ENCODE measurements at regions not wholly inside any gene's neighbourhood (a gene's known extent, or its start where the extent isn't known, plus 50 kb on each side); places are given as distances from the start of the nearest gene placed in this dataset.

DNA sequence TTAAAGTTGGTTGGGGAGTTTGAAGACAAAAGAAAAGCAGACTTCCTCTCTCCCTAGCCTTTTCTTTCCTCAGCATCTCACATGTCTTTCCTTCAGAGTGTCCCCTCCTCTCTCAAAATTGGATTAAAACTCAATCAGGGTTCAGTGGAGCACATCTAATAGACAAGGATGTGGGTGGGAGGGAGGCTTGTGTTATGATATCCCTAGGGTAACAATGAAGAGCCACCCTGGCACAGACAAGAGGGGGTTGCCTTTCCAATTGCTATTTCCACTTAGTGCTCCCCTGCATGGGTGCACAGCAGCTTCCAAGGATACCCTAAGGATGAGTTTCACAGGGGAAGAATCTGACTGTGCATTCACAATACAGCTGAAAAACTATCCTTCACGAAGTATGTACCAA, 585.2 kb upstream of the C9orf72 start:
- H3K4me3 ChIP-seq (replicated peaks; ENCODE audit: low read depth, low read length): no peak overlapping the region
- TF ChIP-seq, protein P1, sequence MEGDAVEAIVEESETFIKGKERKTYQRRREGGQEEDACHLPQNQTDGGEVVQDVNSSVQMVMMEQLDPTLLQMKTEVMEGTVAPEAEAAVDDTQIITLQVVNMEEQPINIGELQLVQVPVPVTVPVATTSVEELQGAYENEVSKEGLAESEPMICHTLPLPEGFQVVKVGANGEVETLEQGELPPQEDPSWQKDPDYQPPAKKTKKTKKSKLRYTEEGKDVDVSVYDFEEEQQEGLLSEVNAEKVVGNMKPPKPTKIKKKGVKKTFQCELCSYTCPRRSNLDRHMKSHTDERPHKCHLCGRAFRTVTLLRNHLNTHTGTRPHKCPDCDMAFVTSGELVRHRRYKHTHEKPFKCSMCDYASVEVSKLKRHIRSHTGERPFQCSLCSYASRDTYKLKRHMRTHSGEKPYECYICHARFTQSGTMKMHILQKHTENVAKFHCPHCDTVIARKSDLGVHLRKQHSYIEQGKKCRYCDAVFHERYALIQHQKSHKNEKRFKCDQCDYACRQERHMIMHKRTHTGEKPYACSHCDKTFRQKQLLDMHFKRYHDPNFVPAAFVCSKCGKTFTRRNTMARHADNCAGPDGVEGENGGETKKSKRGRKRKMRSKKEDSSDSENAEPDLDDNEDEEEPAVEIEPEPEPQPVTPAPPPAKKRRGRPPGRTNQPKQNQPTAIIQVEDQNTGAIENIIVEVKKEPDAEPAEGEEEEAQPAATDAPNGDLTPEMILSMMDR (IDR thresholded peaks at IDR 0.05; ENCODE audit: low read length, missing control alignments): no peak
- DNase-seq (ENCODE audit: low read depth): no peak

DNA sequence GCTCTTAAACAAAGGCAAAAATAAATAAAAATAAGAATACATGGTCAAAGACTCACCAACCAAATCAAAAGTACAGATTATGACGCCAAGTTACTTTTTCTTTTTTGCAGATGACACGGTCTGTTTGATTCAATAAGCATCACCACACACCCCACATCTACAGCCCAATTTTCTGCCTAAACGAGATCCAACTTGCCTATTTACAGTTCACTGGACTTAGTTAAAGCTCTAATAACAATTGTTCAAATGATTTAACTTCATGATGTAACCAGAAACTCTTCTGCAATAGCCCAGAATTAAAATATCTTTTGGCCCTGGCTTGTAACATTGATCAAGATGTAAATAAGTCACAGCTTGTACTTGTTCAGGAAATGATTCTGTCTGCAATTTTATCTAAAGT, 590.3 kb upstream of the C9orf72 start:
- no peak for DNase-seq (ENCODE audit: low read depth)
- no peak overlapping the region for H3K4me3 ChIP-seq (replicated peaks; ENCODE audit: low read depth, low read length)
- TF ChIP-seq, protein P1 (IDR thresholded peaks at IDR 0.05; ENCODE audit: low read length, missing control alignments): no peak

DNA sequence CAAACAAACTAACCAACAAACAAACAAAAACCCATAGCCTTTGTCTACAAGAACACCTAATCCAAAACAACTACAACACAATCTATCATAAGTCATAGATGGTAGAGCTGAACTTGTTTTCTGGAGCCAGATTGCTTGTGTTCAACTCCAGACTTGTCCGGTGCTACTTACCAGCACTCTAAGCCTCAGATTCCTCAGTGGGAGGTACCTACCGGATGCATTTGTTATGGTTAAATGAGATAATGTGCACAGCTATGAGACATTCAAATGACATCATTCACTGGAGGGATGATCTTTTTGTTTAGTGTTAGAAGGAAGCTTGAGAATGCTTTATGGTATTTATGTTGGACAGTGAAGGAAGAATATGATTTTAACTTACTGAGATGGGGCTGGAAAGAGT, 592.9 kb upstream of the C9orf72 start:
- TF ChIP-seq, protein P1 (IDR thresholded peaks at IDR 0.05; ENCODE audit: low read length, missing control alignments): no peak

DNA sequence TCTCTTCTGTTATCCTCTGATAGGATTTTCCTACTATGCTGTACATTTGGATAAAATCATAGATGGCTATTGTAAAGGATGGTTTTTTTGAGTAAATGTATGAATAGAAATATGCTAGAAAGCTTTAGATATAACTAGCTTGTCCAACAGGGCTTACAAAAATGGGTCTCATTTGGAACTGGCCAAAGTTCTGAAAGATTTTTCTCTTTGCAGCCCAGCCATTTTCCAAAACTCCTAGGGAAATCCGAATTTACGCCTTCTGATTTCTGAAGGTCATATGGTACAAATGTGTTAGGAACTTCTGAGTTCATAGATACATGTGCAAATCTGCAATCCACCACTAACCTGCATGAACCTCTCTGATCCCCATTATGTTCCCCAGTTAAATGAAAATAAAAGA, 603.9 kb upstream of the C9orf72 start:
- no peak overlapping the region for H3K4me3 ChIP-seq (replicated peaks; ENCODE audit: low read depth, low read length)
- DNase-seq (ENCODE audit: low read depth): no peak
- TF ChIP-seq, protein P1 (IDR thresholded peaks at IDR 0.05; ENCODE audit: low read length, missing control alignments): no peak

More for the DNA sequence above, 592.9 kb upstream of the C9orf72 start:
- DNase-seq (ENCODE audit: low read depth): no peak
- no peak overlapping the region for H3K4me3 ChIP-seq (replicated peaks; ENCODE audit: low read depth, low read length)

DNA sequence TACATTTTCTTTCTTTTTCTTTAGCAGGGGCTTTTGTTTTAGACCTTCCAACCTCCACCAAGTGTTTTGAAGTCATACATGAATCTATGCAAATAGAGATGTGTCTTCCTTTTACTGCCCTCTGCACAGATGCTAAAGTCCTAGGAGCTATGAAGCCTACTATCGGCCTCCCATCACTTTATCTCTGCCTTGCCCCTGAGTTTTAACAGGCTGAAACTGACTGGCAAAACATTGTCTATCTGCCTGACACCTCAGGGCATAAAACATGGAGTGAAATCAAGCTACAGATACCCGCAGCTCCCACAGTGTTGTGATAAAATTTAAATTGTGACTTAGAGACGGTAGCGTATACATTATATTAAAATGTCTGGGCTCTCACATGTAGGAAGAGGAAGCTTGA, 604.6 kb upstream of the C9orf72 start:
- DNase-seq (ENCODE audit: low read depth): no peak
- no peak overlapping the region for H3K4me3 ChIP-seq (replicated peaks; ENCODE audit: low read depth, low read length)
- TF ChIP-seq, protein P1 (IDR thresholded peaks at IDR 0.05; ENCODE audit: low read length, missing control alignments): no peak

DNA sequence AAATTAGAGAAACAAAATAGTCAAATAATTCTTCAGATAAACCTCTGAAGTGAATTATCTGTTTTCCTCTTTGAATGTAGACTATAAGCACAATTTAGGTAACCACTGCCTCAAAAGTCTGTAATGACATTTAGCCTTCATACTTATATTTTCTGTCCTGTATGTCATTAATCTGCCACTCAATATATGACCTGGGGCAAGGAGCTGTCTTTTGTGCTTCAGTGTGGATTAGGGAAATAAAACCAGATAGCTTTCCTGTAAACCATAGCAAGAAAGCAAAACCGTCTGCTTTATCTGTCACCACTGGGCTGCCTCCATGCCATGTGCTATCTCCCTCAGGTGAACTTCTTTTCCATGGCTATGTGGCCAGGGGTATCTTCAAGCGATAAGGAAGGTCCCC, 606.6 kb upstream of the C9orf72 start:
- TF ChIP-seq, protein P1 (IDR thresholded peaks at IDR 0.05; ENCODE audit: low read length, missing control alignments): no peak

DNA sequence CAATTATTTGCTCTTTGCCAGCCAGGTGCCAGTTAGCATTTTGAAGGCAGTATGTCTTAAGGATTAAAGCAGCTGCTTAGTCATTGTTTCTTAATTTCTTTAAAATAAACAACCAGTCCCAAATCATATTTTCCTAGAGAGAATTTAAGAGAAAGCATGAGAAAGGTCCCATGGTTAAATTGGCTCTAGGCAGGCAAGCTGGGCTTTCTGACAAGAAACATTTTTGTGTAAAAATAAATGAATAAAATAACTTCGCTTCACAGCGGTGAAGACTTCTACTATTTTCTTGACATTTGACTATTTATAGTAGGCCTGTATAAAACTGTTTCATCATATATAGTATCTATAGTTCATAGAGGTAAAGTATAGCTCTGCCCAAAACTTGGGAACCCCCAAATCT, 617.7 kb upstream of the C9orf72 start:
- TF ChIP-seq, protein P1 (IDR thresholded peaks at IDR 0.05; ENCODE audit: low read length, missing control alignments): no peak
- DNase-seq (ENCODE audit: low read depth): no peak
- H3K4me3 ChIP-seq (replicated peaks; ENCODE audit: low read depth, low read length): no peak overlapping the region

More for the DNA sequence above, 606.6 kb upstream of the C9orf72 start:
- DNase-seq (ENCODE audit: low read depth): no peak
- H3K4me3 ChIP-seq (replicated peaks; ENCODE audit: low read depth, low read length): no peak overlapping the region

Data from fibroblast of pulmonary artery (primary cell).